SK-N-SH (cell line): ENCODE measurements at regions not wholly inside any gene's neighbourhood (a gene's known extent, or its start where the extent isn't known, plus 50 kb on each side); places are given as distances from the start of the nearest gene placed in this dataset.

Experiments used
- CTCF ChIA-PET: fragments of 300-600, 350-600 bp; formaldehyde crosslinking; extraction: SDS; loops from one replicate; lab custom pipeline; 2021; lab: Yijun Ruan, JAX
- POLR2A ChIA-PET: fragments of 350-600 bp; sonication (Branson Sonifier 250); formaldehyde crosslinking; extraction: SDS; loops from one replicate; lab custom pipeline; 2020; ENCODE audit warnings: antibody characterized with exemption, inconsistent platforms; lab: Yijun Ruan, JAX
- DNase-seq: peaks from one replicate; pipeline ENCODE4 v3.0.0; 2012
- H2AFZ ChIP-seq: fragments of 200-600 bp; sonication (generic); 2 replicates; pipeline ENCODE4 v1.8.1; 2016; ENCODE audit warnings: antibody characterized with exemption, mild to moderate bottlenecking, low read depth
- H3F3A ChIP-seq: fragments of 200-600 bp; sonication (generic); replicated peaks from 2 replicates; pipeline ENCODE3; 2016; ENCODE audit warnings: antibody characterized with exemption, mild to moderate bottlenecking; ENCODE audit not compliant: insufficient read depth
- H3K27ac ChIP-seq, 2 experiments: fragments of 200-500 bp in 1 of 2; fragments of 200-600 bp in 1 of 2; sonication (Bioruptor generic) in 1 of 2; sonication (generic), shearing (Covaris generic) in 1 of 2; 2 replicates each; pipeline versions ENCODE4 v1.5.1 to v1.6.1; 2014 to 2016; ENCODE audit warnings: low read depth in 2 of 2, inconsistent platforms in 1 of 2, low read length in 1 of 2, mild to moderate bottlenecking in 1 of 2, mixed read lengths in 1 of 2
- H3K27me3 ChIP-seq: fragments of 200-600 bp; sonication (generic), shearing (Covaris generic); 2 replicates; pipeline ENCODE4 v1.6.1; 2016; ENCODE audit warnings: mixed run types; ENCODE audit not compliant: insufficient read depth
- H3K36me3 ChIP-seq, 2 experiments: fragments of 200-500 bp in 1 of 2; fragments of 200-600 bp in 1 of 2; sonication (Bioruptor generic) in 1 of 2; sonication (generic) in 1 of 2; replicated peaks in 1 of 2; 2 replicates each; pipeline versions ENCODE3 to v1.5.1; 2014 to 2016; ENCODE audit warnings: low read length in 1 of 2, mild to moderate bottlenecking in 1 of 2; ENCODE audit not compliant: insufficient read depth in 2 of 2, control insufficient read depth in 1 of 2
- H3K4me1 ChIP-seq, 2 experiments: fragments of 200-500 bp in 1 of 2; fragments of 200-600 bp in 1 of 2; sonication (Bioruptor generic) in 1 of 2; sonication (generic), shearing (Covaris generic) in 1 of 2; 2 replicates each; pipeline versions ENCODE4 v1.5.1 to v1.6.1; 2014 to 2016; ENCODE audit warnings: low read depth in 1 of 2, low read length in 1 of 2, mixed run types in 1 of 2; ENCODE audit not compliant: insufficient read depth in 2 of 2, control insufficient read depth in 1 of 2
- H3K4me2 ChIP-seq: fragments of 200-600 bp; sonication (generic), shearing (Covaris generic); 2 replicates; pipeline ENCODE4 v1.6.1; 2017; ENCODE audit warnings: mixed run types
- H3K4me3 ChIP-seq, 2 experiments: fragments of 200-500 bp in 1 of 2; fragments of 200-600 bp in 1 of 2; sonication (Bioruptor generic) in 1 of 2; sonication (generic), shearing (Covaris generic) in 1 of 2; 2 replicates each; pipeline versions ENCODE4 v1.5.1 to v1.8.1; 2014 to 2016; ENCODE audit warnings: low read depth in 2 of 2, inconsistent platforms in 1 of 2, low read length in 1 of 2, mild to moderate bottlenecking in 1 of 2, mixed read lengths in 1 of 2, moderate library complexity in 1 of 2
- H3K79me2 ChIP-seq: fragments of 200-600 bp; sonication (generic); 2 replicates; pipeline ENCODE4 v1.8.1; 2017; ENCODE audit warnings: mild to moderate bottlenecking; ENCODE audit not compliant: insufficient read depth
- H3K9ac ChIP-seq: fragments of 200-600 bp; sonication (generic); 2 replicates; pipeline ENCODE4 v1.6.1; 2017; ENCODE audit warnings: mixed run types
- H3K9me2 ChIP-seq: fragments of 200-600 bp; sonication (generic); 2 replicates; pipeline ENCODE4 v1.6.1; 2017; ENCODE audit warnings: mixed run types
- H3K9me3 ChIP-seq: fragments of 200-600 bp; sonication (generic); 2 replicates; pipeline ENCODE4 v1.6.1; 2017; ENCODE audit warnings: mixed run types, mild to moderate bottlenecking, moderate library complexity
- H4K20me1 ChIP-seq: fragments of 200-600 bp; sonication (generic); 2 replicates; pipeline ENCODE4 v1.6.1; 2017; ENCODE audit warnings: mild to moderate bottlenecking, mixed run types; ENCODE audit not compliant: insufficient read depth
- CHD2 ChIP-seq: fragments of 150-350 bp; IDR thresholded peaks from 2 replicates; pipeline ENCODE4 v1.6.1; 2018; ENCODE audit warnings: low read length; ENCODE audit not compliant: partially characterized antibody
- ELF1 ChIP-seq: IDR thresholded peaks from 2 replicates; pipeline ENCODE4 v1.4.0; 2012
- EP300 ChIP-seq, 2 experiments: IDR thresholded peaks; 2 replicates each; pipeline versions ENCODE4 v1.4.0 to v1.6.1; 2012; ENCODE audit warnings: borderline replicate concordance in 1 of 2, low read depth in 1 of 2, low read length in 1 of 2
- EZH2phosphoT487 ChIP-seq: fragments of 200-600 bp; sonication (generic); IDR thresholded peaks from 2 replicates; pipeline ENCODE4 v1.6.1; 2017; ENCODE audit warnings: low read depth, mixed run types, mild to moderate bottlenecking, antibody characterized with exemption, moderate library complexity, borderline replicate concordance
- FOXJ3 ChIP-seq: sonication (generic); formaldehyde crosslinking; IDR thresholded peaks from 2 replicates; pipeline ENCODE4 v1.5.1; 2020; ENCODE audit warnings: mild to moderate bottlenecking, missing genetic modification reagents
- FOXM1 ChIP-seq: IDR thresholded peaks from 2 replicates; pipeline ENCODE4 v1.4.0; 2012; ENCODE audit warnings: low read depth, mild to moderate bottlenecking
- GABPA ChIP-seq: IDR thresholded peaks from 2 replicates; pipeline ENCODE4 v1.4.0; 2012; ENCODE audit warnings: low read depth, mild to moderate bottlenecking
- JUND ChIP-seq: IDR thresholded peaks from 2 replicates; pipeline ENCODE4 v1.4.0; 2012
- MEF2A ChIP-seq: IDR thresholded peaks from 2 replicates; pipeline ENCODE4 v1.4.0; 2012; ENCODE audit warnings: low read depth, borderline replicate concordance
- RFX5 ChIP-seq: IDR thresholded peaks from 2 replicates; pipeline ENCODE4 v1.6.1; 2012; ENCODE audit warnings: mild to moderate bottlenecking, improper control_type of control experiment, low read length
- RXRA ChIP-seq: IDR thresholded peaks from 2 replicates; pipeline ENCODE4 v1.4.0; 2012; ENCODE audit warnings: low read depth, mild to moderate bottlenecking, borderline replicate concordance
- SIN3A ChIP-seq: IDR thresholded peaks from 2 replicates; pipeline ENCODE4 v1.6.1; 2012; ENCODE audit warnings: low read depth, mild to moderate bottlenecking, low read length, moderate library complexity, borderline replicate concordance
- TAF1 ChIP-seq: IDR thresholded peaks from 2 replicates; pipeline ENCODE4 v1.6.1; 2012; ENCODE audit warnings: low read depth, mild to moderate bottlenecking, low read length, moderate library complexity, borderline replicate concordance
- TEAD4 ChIP-seq: IDR thresholded peaks from 2 replicates; pipeline ENCODE4 v1.4.0; 2012; ENCODE audit warnings: mild to moderate bottlenecking, borderline replicate concordance; ENCODE audit not compliant: insufficient read depth
- WGBS: methylation state at CpG from one replicate; pipeline ENCODE4 v1.1.6; 2017; ENCODE audit warnings: low lambda C conversion rate; 5-methylcytosine and 5-hydroxymethylcytosine counted together
- TF ChIP-seq, protein P1 (sequence below): fragments of 150-350 bp; IDR thresholded peaks from 2 replicates; pipeline ENCODE4 v1.6.1; 2016; ENCODE audit warnings: mild to moderate bottlenecking, low read depth, low read length
- TF ChIP-seq, protein P2 (sequence below): fragments of 200-600 bp; sonication (generic); IDR thresholded peaks from 2 replicates; pipeline ENCODE4 v1.6.1; 2017; ENCODE audit warnings: antibody characterized with exemption, mild to moderate bottlenecking, moderate library complexity
- TF ChIP-seq, protein P3 (sequence below): IDR thresholded peaks from 2 replicates; pipeline ENCODE4; 2012

DNA sequence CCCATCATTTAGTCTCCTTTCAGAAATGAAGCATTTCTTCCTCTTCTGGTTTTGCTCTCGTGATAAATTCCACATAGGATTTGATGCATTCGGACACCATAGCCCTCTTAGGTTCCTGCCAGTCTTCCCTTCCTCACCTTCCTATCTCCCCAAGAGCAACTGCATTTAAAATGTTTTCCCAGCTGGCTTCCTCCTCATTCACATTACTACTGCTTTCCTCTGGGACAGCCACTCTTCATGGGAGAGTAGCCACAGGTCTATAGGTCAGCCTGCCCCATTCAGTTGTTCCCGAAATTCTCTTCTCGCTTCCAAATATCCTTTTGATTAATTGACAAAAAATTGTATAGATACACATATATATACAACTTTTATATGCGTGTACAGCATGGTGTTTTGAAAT, 214.2 kb upstream of the PDE10A start:
- 35% methylated on average over 5 of the region's 5 CpGs for WGBS
- Histone ChIP-seq H3F3A (no peaks in the 10 kb centered on the region), H3K27ac (no peak overlapping the region), H3K4me2 (no peak overlapping the region), H3K27me3 (no peaks in the 10 kb centered on the region), H3K9me3 (no peaks in the 10 kb centered on the region), H3K9ac (no peak overlapping the region), H3K4me3 (no peak overlapping the region)
- DNase-seq, result no peak
- TF ChIP-seq TAF1 (no peak), EP300 (IDR thresholded peaks at IDR 0.05; ENCODE audit: borderline replicate concordance in 1 of 2, low read depth in 1 of 2, low read length in 1 of 2) (no peak), FOXJ3 (CRISPR knock-in tag) (no peak), CHD2 (no peak), GABPA (no peak), JUND (no peak), ELF1 (no peak), RXRA (no peak), RFX5 (no peak)
- TF ChIP-seq, protein P1, sequence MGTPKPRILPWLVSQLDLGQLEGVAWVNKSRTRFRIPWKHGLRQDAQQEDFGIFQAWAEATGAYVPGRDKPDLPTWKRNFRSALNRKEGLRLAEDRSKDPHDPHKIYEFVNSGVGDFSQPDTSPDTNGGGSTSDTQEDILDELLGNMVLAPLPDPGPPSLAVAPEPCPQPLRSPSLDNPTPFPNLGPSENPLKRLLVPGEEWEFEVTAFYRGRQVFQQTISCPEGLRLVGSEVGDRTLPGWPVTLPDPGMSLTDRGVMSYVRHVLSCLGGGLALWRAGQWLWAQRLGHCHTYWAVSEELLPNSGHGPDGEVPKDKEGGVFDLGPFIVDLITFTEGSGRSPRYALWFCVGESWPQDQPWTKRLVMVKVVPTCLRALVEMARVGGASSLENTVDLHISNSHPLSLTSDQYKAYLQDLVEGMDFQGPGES, result no peak
- TF ChIP-seq, protein P2, sequence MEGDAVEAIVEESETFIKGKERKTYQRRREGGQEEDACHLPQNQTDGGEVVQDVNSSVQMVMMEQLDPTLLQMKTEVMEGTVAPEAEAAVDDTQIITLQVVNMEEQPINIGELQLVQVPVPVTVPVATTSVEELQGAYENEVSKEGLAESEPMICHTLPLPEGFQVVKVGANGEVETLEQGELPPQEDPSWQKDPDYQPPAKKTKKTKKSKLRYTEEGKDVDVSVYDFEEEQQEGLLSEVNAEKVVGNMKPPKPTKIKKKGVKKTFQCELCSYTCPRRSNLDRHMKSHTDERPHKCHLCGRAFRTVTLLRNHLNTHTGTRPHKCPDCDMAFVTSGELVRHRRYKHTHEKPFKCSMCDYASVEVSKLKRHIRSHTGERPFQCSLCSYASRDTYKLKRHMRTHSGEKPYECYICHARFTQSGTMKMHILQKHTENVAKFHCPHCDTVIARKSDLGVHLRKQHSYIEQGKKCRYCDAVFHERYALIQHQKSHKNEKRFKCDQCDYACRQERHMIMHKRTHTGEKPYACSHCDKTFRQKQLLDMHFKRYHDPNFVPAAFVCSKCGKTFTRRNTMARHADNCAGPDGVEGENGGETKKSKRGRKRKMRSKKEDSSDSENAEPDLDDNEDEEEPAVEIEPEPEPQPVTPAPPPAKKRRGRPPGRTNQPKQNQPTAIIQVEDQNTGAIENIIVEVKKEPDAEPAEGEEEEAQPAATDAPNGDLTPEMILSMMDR, result no peak
- TF ChIP-seq, protein P3, sequence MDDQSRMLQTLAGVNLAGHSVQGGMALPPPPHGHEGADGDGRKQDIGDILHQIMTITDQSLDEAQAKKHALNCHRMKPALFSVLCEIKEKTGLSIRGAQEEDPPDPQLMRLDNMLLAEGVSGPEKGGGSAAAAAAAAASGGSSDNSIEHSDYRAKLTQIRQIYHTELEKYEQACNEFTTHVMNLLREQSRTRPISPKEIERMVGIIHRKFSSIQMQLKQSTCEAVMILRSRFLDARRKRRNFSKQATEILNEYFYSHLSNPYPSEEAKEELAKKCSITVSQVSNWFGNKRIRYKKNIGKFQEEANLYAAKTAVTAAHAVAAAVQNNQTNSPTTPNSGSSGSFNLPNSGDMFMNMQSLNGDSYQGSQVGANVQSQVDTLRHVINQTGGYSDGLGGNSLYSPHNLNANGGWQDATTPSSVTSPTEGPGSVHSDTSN, result no peak
- TF ChIP-seq, all 33 proteins: peak for 0
- H3K79me2 ChIP-seq, result no peaks in the 10 kb centered on the region
- H3K36me3 ChIP-seq, result no peaks in the 10 kb centered on the region
- H3K4me1 ChIP-seq, result peaks cover 0 to 3% of the 10 kb centered on the region in 2 experiments; a peak in 1 of 4 replicates
- no peaks in the 10 kb centered on the region for H4K20me1 ChIP-seq
- ChIA-PET CTCF (interaction anchor here (1.2 to 12.6 kb wide), 5 partner anchors 8 to 238 kb away, joined by 3 to 341 read pairs (median 4); no protein-coding TSS in a partner anchor), POLR2A (no interaction called here)
- H3K9me2 ChIP-seq, result no peaks in the 10 kb centered on the region
- no peak overlapping the region for H2AFZ ChIP-seq

DNA sequence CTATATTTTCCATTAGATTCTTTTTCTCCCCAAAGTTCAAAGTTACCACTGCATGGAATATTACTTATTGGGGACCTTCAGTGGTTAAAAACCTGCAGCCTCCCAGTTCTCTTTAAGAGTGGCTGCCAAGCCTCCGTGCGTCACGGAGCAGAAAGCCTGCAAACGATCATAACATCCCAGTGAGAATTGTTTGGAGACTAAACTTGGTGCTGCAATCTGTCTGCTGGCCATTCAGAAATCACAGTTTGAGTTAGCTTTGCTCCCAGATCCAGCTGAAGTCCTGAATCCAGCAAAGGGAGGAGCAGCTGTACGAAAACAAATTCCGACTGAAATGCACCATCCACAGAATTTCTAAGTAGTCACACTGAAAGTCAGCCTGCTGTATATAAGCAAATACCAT, 213.5 kb upstream of the PDE10A start:
- Histone ChIP-seq H3K9ac (no peak overlapping the region), H2AFZ (no peak overlapping the region), H3K27me3 (no peaks in the 10 kb centered on the region), H3F3A (no peaks in the 10 kb centered on the region), H3K4me1 (no peaks in the 10 kb centered on the region), H3K9me2 (no peaks in the 10 kb centered on the region), H3K79me2 (no peaks in the 10 kb centered on the region), H3K4me3 (no peak overlapping the region), H3K36me3 (no peaks in the 10 kb centered on the region)
- CTCF ChIA-PET, result interaction anchor here (1.4 to 12.6 kb wide), 3 partner anchors 8 to 224 kb away, joined by 4 to 341 read pairs (median 12); no protein-coding TSS in a partner anchor
- WGBS, result 71% methylated on average over 6 of the region's 6 CpGs
- TF ChIP-seq FOXM1 (no peak), TEAD4 (no peak), SIN3A (no peak), EZH2phosphoT487 (no peak), MEF2A (no peak)
- TF ChIP-seq, all 33 proteins: peak for 0
- no peaks in the 10 kb centered on the region for H3K9me3 ChIP-seq
- POLR2A ChIA-PET, result no interaction called here
- no peak overlapping the region for H3K4me2 ChIP-seq
- no peak overlapping the region for H3K27ac ChIP-seq
- H4K20me1 ChIP-seq, result no peaks in the 10 kb centered on the region
- no peak for DNase-seq
